Stimulated activated CD8-positive, alpha-beta memory T cell treated with anti-CD3 and anti-CD28 coated beads, Interleukin-7, amount 100 ng/mL, for 48 hours (primary cell): ENCODE measurements at regions not wholly inside any gene's neighbourhood (a gene's known extent, or its start where the extent isn't known, plus 50 kb on each side); places are given as distances from the start of the nearest gene placed in this dataset.
A peak's percentile ranks its signal among the peaks of the same experiment; 100 is the strongest.
"Not testable (repeated sequence)": the region's sequence is repeated elsewhere in the genome, so short reads cannot be mapped to it uniquely, and the experiment has no call there.

ENCODE experiments used
- DNase-seq, 2 donors: peaks; one replicate each; pipeline ENCODE4 v3.0.0-alpha.2; 2020; ENCODE audit warnings: low read depth in 1 of 2; ENCODE audit errors: extremely low read depth in 1 of 2

DNA sequence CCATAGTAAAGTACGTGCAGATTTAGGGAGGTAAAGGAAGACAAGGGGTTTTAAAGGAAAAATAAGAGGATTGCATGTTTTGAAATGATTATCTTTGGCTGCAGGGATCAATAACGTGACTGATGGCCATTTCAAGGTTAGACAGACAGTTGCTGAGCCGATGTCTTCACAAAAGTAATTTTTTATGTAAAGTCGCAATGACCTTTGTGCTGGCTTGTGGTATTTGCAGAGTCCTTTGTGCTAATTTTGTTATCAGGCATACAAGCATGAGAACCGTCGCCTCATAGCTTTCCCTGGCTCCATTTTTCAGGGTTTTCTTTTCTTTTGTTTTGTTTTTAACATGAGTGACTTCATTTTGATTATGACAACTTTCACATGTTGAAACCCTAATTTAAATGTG is 605.7 kb upstream of the GJE1 start:
- no peak for DNase-seq

DNA sequence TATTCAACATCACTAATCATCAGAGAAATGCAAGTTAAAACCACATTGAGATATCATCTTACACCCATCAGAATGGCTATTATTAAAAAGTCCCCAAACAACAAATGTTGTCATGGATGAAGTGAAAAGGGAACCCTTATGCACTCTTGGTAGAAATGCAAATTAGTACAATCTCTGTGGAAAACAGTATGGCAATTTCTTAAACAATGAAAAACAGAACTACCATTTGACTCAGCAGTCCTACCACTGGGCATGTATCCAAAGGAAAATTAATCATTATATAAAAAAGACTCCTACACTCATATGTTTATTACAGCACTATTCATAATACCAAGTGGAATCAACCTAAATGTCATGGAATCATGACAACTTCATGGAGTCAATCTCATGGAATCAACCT is 611.3 kb upstream of the GJE1 start:
- DNase-seq: no peak

DNA sequence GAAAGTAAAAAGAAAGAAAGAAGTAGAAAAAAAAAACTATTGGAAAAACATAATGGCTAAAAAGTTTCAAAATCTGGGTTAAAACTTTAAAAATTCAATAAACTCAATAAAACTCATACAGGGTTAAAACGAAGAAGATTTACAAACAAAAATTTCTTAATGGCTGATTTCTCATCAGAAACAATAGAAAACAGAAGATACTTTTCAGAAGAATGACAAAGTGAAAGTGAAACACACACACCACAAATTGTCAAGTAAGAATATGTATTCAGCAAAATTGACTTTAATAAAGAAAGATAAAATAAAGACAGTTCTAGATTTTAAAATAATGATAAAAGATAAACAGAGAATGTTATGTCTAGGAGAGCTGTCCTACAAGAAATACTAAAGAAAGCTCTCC is 618.9 kb upstream of the GJE1 start:
- no peak for DNase-seq

DNA sequence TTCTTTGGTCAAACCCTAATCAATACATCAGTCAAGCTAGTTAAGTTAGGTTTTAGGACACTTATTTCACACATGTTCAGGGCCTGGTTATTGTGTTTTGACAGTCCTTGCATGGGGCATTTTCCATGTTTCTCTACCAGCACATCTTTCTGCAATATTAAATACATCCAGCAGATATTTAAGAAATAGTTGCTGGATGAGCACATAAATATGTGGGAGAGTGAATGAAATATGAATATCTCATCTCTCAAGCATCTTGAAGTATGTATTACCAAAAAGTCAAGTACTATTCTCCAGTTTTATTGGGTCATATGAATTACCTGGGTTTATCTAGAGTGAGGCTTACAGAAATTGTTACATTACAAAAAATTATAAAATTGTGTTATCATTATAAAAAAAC is 621.9 kb upstream of the GJE1 start:
- DNase-seq: no peak

DNA sequence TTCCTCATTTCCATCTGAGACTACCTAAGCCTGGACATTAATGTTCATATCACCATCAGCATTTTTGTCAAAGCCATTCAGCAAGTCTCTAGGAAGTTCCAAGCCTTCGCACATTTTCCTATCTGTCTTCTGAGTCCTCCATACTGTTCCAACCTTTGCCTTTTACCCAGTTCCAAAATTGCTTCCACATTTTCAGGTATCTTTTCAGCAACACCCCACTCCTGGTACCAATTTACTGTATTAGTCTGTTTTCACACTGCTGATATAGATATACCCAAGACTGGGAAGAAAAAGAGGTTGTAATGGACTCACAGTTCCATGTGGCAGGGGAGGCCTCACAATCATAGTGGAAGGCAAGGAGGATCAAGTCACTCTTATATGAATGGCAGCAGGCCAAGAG is 626.7 kb upstream of the GJE1 start:
- DNase-seq: not testable (repeated sequence)

DNA sequence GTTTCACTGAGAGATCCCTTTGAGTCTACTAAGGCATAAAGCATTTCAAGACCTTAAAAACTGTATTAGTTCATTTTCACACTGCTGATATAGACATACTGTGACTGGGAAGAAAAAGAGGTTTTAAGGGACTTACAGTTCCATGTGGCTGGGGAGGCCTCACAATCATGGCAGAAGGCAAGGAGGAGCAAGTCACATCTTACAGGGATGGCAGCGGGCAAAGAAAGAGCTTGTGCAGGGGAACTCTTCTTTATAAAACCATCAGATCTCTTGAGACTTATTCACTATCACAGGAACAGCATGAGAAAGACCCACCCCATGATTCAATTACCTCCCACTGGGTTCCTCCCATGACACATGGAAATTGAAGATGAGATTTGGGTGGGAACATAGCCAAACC is 628.4 kb upstream of the GJE1 start:
- not testable (repeated sequence) for DNase-seq

DNA sequence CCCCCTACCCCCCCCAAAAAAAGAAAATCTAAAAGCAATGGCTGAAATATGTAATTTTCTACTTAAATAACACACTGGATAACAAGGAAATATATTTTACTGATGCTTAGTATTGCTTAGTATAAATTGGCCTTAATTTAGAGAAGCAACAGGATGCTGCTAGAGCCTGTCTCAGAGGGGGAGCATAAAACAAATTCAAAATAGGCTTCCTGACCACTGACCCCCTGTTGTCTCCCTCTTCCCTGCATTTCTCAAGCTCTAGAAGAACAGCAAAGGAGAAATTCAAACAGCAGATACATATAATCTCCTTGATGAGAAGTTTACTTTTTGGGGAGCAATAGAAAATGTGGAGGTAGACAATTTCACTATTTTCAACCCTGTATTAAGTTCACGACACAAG is 631.1 kb upstream of the GJE1 start:
- DNase-seq: no peak

DNA sequence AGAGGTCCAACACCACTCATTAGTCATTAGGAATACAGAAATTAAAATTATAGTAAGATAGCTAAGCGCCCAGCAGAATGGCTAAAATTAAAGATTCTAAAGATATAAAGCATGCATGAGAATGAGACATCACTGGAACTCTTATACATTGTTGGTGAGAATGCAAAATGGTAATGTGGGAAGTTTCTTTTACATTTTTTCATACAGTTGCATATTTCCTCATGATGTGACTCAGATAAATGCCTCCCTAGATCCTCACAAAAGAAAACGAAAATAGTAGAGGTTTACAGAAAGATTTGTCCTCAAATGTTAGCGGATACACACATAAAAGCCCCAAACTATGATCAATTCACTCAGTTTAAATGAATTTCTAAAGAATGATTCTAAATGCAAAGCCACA is 633.7 kb upstream of the GJE1 start:
- no peak for DNase-seq

DNA sequence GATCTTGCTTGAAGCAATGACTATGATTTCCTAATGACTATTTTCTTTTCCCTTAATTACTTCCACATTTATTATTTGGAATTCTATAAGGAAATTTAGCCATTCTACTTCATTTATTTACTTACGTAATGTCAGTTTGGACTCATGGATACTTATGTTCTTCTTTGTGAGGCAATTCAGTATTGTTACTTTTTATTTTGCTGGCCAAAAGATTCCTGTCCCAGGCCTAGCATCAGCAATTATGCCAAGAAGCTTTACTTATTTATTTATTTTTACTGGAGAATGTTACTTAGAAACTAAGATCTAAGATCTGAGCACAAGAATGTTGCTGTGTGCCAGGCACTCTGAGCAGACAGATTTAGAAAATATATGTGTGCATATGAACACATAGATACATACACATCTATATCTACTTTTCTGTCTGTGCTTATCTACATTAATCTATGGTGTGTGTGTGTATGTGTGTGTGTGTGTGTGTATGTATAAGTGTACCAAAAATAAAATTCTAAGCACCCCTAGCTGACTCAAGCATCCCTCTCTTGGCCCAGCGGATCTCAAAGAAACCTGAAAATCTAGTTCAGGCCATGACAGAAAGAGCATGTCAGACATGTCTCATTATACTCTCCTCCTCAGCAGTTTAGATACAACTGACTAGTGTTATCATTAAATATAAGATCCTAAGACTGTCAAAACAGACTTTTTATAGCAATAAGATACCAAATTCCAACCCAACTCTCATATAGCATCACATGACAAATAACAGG is 640.0 kb upstream of the GJE1 start:
- DNase-seq: no peak

DNA sequence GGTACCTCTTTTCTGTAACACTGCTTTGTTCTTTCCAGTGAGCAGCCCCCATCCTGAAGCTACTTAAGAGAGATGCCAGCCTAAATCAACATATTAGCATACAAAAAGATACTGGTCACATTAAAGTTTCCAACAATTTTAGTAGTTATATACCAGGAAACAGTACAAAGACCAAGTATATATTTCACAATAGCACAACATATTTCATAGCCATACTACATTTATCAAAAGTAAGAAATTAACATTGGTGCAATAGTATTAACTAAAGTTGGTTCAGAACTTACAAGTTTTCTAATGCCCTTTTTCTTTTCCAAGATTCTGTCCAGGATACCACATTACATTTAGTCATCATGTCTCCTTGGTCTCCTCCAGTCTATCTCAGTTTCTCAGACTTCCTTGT is 641.0 kb upstream of the GJE1 start:
- DNase-seq: no peak

DNA sequence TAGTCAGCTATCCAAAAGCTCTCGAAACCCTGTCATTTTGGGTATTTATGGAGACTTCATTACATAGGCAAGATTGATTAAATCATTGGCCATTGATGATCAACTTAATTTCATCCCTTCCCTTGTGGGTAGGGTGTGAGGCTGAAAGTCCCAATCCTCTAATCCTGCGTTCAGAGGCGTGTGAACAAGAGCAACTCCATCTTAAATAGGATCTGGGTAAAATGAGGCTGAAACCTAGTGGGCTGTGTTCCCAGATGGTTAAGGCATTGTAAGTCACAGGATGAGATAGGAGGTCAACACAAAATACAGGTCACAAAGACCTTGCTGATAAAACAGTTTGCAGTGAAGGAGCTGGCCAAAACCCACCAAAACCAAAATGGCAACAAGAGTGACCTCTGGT is 641.7 kb upstream of the GJE1 start:
- no peak for DNase-seq

DNA sequence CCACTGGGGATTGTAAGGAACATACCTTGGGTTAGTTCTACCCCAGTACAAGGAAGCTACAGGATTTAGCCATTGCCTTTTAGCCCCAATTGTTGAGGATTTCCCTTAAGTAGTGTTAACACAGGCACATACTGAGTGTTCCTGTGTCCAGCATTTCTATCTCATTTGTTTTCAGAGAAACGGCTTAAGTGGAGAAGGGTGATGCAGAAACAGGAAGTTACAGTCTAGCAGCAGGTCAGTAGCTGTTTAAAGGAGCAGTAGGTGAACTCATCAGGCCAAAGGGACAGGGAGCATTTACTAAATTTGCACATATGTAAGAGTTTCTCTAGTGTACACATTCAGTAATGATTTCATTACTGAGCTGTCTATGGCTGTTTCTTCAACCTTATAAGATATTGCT is 644.2 kb upstream of the GJE1 start:
- DNase-seq: no peak

DNA sequence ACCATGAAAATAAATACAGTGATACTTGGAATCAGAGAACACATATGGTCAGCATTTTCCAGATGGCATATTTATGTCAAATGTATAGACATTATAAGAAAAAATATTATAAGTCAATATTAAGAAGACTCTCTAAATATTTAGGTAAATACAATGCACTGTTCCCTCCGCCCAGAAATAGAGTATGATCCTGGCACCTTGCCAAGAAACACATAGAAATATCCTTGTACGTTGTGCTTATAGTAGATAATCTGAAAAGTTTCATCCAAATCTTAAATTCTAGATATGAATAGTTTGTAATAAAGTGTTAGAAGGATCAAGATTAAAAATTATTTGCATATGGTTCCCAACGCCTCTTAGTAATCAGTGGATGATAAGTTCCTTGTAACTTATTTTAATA is 645.8 kb upstream of the GJE1 start:
- DNase-seq: no peak

DNA sequence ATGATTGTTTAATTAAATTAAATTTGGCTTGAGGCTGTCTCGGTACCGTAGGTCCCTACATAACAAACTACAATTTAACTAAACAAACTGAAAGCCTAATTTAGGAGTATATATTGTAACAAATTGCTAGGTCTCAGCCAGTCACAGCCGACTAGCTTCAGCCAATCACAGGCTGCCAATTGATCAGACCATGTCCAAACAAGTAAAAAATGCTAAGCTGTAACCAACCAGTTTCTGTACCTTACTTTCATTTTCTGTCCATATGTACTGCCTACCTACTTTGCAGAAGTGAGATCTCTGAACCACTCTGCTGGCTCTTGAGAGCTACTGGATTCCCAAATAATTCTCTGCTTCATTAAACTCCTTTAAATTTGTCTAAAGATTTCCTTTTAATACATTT is 648.0 kb upstream of the GJE1 start:
- DNase-seq: no peak

DNA sequence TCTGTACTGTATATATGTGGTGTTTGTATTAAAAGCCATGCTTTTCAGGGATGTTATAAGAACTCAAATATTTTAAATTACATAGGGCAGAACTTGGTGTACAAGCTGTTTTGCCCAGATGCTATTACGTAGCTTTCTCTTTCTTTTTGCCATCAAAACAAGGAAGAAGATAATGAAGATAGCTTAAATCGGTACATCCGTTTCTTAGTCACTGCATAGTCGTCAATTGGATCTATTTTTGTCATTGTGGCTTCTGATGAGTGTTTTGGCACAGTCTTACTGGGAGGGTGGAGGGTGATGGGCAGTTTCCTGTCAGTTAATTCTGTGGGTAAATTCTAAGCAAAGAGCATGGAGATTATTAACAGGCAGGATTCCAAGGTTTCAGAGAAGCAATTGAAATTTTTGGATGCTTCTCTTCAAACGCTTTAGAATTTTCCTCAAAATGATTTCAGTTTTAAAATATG is 649.1 kb upstream of the GJE1 start:
- peak; percentile 16 to 34 for DNase-seq

DNA sequence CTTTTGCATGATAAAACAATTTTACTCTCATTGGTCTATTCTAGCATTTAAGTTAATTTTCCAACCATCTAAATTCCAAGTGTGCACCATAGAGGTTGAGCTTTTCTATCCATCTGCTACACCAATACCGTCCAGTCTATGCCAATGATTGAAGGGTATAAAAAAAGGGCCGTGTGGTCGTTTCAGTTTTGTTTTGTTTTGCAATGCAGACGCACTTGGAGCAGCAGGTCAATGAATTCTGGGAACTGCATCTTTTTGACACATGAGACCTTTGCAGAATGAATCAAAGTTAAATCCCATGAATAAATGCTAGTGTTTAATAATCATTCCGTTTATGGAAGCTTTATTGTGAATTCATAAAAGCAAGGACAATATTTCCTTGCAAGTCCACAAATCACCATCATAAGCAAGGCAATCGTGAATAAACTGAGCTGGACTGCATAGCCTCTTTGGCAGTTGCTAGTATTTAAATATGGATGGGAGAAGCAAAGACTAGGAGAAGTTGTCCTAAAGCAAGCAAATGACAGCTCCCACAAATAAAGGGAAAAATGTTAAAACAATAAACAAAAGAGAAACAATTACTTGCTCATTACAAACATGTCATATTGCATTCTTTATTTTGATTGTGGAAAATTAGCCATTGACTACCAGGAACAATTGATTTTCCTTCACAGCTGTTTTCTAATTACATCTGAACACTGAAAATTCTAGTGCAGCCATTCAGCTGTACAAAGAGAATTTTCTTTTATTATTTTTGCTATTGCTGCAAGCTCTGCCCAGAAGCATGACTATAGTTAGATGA is 649.7 kb upstream of the GJE1 start:
- no peak for DNase-seq

DNA sequence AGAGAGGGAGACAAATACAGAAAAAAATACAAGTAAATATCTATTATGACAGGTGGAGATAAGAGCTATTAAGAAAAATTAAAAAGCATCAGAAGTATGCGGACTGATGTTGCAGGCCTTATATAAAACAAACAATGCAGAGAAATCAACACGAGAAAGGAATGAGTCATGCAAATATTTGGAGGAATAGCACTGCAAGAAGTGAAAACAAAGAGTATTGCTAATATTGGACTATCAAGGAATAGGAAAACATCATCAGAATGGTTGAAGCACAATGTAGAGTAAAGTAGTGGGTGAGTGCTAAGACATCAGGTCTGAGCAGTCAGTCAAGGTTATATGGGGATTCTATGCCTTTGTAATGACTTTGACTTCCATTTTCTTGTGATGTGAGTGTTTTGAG is 657.5 kb upstream of the GJE1 start:
- no peak for DNase-seq

DNA sequence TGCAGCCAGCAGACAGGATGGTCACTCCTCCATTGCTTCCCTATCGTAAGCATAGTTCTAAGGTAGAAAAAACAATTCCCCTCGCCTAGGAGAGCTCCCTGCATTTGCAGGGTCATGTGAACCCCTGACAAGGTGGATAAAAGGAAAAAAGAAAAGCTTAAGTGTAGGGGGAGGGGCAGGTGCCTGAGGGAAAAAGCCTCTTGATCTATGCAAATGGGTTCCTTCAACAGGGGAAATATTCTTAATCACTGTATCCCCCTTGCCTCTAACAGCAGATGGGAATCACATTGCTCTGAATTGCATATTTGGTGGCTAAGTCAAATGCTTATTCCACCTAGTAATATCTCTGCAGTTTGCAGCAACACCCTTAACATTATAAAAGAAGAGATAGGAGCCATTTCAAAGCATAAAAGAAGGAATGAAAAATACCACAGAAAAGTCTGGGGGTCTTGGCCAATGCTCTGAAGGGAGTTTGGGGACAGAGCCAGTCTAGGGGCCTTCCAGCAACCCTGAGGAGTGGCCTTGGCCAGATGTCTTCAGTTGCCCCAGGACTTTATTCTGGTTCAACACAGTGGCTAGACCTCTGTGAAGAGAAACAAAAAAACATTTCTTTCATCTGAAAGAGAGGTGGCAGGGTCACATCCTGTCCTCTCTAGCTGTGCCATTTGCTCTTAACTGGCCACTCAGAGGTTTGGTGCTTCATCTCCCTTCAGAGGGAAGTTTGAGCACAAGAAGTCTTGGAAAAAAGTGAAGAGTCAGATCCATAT is 660.4 kb upstream of the GJE1 start:
- DNase-seq: no peak

DNA sequence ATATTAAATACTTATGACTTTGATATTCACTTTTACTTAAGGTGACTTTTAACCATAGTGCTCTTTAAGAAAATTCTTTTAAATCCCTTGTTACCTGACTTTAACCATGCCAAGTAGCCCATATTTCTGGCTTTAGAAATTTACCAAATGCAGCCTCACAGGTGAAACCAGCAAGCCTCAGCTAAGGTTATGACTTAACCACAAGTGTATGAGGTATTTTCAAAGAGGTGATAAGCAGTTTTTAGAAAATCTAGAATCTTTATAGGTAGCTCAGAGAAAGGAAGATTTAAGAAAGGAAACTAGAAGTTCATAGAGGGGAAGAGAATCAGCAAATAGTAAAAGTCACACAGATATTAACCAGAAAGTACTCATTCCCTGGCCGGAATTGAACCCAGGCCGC is 661.9 kb upstream of the GJE1 start:
- no peak for DNase-seq

DNA sequence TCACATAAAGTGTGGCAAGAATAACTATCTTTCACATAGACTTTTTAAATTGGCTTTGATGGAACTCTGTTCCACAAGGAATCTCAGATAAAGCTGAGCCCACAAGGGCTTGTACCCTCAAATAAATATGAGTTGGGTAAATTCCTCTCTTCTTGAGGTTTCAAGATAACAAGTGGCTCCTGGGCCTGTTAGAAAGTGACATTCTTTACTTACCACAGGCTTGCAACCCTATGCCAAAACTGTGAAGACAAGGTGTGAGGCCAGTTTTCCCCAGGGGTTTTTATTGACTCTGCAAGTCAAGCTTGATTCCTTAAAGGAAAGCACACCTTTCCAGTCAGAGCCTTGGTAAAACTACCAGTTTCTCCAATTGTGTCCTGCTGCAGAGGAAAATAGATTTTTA is 664.8 kb upstream of the GJE1 start:
- DNase-seq: no peak

DNA sequence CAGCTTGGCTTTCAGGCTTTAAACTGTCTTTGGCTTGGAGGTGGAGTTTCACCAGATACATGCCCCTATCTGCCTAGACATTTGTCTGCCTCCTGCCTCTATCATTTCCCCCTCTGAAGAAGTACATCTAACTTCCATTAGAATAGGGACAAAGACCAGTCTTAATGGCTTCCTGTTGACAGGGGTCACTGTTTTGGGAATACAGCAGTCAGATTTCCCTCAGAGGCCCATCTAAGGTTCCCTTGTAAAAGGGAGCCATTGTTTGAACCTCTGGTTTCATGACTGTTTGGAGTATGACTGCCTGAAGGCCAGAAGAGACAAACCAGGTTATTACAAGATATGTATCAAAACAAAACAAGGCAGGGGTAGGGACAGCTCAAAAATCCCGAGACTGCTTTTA is 665.7 kb upstream of the GJE1 start:
- DNase-seq: no peak

DNA sequence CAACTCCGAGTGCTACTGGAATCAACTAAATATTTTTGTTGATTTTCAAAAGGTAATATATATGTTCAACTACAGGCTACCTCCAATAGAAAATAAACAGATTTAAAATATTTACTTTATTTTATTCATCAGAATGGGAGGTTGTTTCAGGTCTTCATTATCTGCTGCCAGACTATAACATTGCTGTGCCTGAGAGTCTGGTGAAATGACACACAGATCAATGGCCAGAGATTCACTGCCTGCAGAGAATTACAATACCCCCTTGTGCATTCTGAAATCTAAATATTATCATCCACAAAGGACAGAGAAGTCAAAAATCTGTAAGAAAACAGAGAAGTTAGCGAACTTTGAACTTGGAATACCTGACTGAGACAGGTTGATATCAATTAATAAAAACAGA is 667.8 kb upstream of the GJE1 start:
- no peak for DNase-seq
